Erythroblast (primary cell): ENCODE measurements at regions not wholly inside any gene's neighbourhood (a gene's known extent, or its start where the extent isn't known, plus 50 kb on each side); places are given as distances from the start of the nearest gene placed in this dataset.

Experiments
- GATA1 ChIP-seq: IDR thresholded peaks from 2 replicates; pipeline ENCODE4 v1.6.1; 2011; ENCODE audit warnings: low read depth, mild to moderate bottlenecking, control low read depth, low read length, moderate library complexity
- POLR2A ChIP-seq: IDR thresholded peaks from 2 replicates; pipeline ENCODE4 v1.6.1; 2011; ENCODE audit warnings: mild to moderate bottlenecking, low read length

DNA sequence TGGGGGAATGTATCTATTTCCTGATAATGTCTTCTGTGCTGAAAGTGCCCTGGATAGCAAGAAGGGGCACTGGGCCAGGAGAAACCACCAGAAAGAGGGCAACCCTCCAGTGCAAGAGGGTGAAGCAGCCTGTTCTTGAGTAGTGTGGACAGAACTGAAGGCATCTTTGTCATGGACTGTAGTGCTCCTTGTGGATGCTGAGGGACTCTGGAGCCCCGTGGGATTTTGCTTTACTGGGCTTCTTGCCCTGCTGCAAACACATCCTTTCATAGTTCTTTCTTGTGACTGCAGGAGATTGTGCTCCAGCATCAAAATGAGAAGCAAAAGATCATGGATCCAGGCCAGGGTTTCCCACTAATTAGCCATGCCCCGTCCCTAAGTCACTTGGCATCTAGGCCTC, 300.6 kb downstream of the ZNF326 start:
- TF ChIP-seq POLR2A (no peak), GATA1 (no peak)
